ENCODE measurements at regions not wholly inside any gene's neighbourhood (a gene's known extent, or its start where the extent isn't known, plus 50 kb on each side); places are given as distances from the start of the nearest gene placed in this dataset.

DNA sequence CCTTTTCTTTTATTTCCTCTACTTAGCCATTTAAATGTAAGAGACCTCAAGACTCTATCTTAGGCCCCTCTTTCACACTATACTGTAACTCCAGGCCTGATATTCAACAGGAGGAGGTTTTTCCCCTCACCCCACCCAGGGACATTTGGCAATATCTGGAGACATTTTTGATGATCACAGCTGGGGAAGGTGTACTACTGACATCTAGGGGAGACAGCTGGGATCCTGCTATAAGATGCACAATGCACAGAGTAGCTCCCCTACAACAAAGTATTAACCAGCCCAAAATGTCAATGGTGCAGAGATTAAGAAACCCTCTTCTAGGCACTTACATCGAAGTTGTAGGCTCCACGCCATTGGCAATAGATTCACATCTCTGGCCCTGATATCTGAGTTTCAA is 517.5 kb upstream of the UBE2E2 start:
- WGBS, 2 experiments (ENCODE audit: extremely low coverage in 1 of 2, insufficient coverage in 1 of 2, insufficient read length in 1 of 2, insufficient replicate concordance in 2 of 2, low coverage in 1 of 2, low lambda C conversion rate in 2 of 2, missing lambda C conversion rate in 1 of 2) = 90% methylated on average over 2 of the region's 2 CpGs; no CpG with 5 or more reads in 1 of the 2 experiments
- no peak for TF ChIP-seq YY1 (IDR thresholded peaks at IDR 0.05; ENCODE audit: low read depth, low read length)
- TF ChIP-seq, protein P1, sequence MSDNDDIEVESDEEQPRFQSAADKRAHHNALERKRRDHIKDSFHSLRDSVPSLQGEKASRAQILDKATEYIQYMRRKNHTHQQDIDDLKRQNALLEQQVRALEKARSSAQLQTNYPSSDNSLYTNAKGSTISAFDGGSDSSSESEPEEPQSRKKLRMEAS (IDR thresholded peaks at IDR 0.05) = no peak
- no peak for TF ChIP-seq SP2 (IDR thresholded peaks at IDR 0.05; ENCODE audit: low read length)
- peak; percentile 26; the same call in 1 of the 2 replicates for TF ChIP-seq CEBPB (IDR thresholded peaks at IDR 0.05; ENCODE audit: low read depth, low read length)
- TF ChIP-seq, protein P2, sequence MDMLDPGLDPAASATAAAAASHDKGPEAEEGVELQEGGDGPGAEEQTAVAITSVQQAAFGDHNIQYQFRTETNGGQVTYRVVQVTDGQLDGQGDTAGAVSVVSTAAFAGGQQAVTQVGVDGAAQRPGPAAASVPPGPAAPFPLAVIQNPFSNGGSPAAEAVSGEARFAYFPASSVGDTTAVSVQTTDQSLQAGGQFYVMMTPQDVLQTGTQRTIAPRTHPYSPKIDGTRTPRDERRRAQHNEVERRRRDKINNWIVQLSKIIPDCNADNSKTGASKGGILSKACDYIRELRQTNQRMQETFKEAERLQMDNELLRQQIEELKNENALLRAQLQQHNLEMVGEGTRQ (IDR thresholded peaks at IDR 0.05; ENCODE audit: low read length) = no peak
- peak; percentile 73 to 75 for TF ChIP-seq RAD21 (IDR thresholded peaks at IDR 0.05 in 1 of 2, conservative IDR thresholded peaks at IDR 0.05 in 1 of 2; ENCODE audit: low read depth in 2 of 2, low read length in 2 of 2)
- TF ChIP-seq TEAD4 (IDR thresholded peaks at IDR 0.05; ENCODE audit: low read depth, low read length) = no peak
- TF ChIP-seq RFX5 (IDR thresholded peaks at IDR 0.05; ENCODE audit: borderline replicate concordance, low read depth, low read length) = no peak
- TF ChIP-seq BACH1 (IDR thresholded peaks at IDR 0.05; ENCODE audit: low read length) = no peak
- no peak for TF ChIP-seq MAFK (IDR thresholded peaks at IDR 0.05; ENCODE audit: low read depth, low read length)
- no peak for TF ChIP-seq CTBP2 (IDR thresholded peaks at IDR 0.05; ENCODE audit: borderline replicate concordance, insufficient read depth, insufficient read length, low read length)
- no peak for TF ChIP-seq BCL11A (IDR thresholded peaks at IDR 0.05; ENCODE audit: low read depth in 2 of 2, low read length in 2 of 2)
- TF ChIP-seq SUZ12 (IDR thresholded peaks at IDR 0.05; ENCODE audit: low read length) = no peak

More for the DNA sequence above, 517.5 kb upstream of the UBE2E2 start:
- Histone ChIP-seq H3K14ac (ENCODE audit: insufficient read length) (no peak overlapping the region), H3K56ac (replicated peaks; ENCODE audit: insufficient read length, low read depth, low read length) (no peak overlapping the region), H3K9me3 (ENCODE audit: insufficient read depth in 2 of 2, low read depth in 1 of 2, low read length in 1 of 2) (no peaks in the 10 kb centered on the region), H4K20me1 (replicated peaks in 1 of 2; ENCODE audit: control insufficient read depth in 1 of 2, insufficient read depth in 2 of 2, low read length in 2 of 2) (no peaks in the 10 kb centered on the region), H3K27ac (ENCODE audit: low read depth, low read length) (no peak overlapping the region), H2BK5ac (ENCODE audit: low read depth, low read length) (no peak overlapping the region), H3K36me3 (ENCODE audit: control insufficient read depth in 2 of 4, insufficient read depth in 4 of 4, low read length in 3 of 4) (no peaks in the 10 kb centered on the region), H3K18ac (ENCODE audit: extremely low read depth, low read length) (no peak overlapping the region), H3K79me1 (ENCODE audit: low read depth, low read length) (no peaks in the 10 kb centered on the region), H2BK12ac (ENCODE audit: low read depth, low read length) (no peak overlapping the region), H3K4me2 (ENCODE audit: insufficient read depth in 1 of 2, low read depth in 2 of 2, low read length in 2 of 2) (no peak overlapping the region), H3K4me3 (ENCODE audit: extremely low read depth in 1 of 4, insufficient read depth in 2 of 4, low read depth in 3 of 4, low read length in 4 of 4) (no peak overlapping the region), H3K23me2 (ENCODE audit: low read depth, low read length) (no peaks in the 10 kb centered on the region), H4K5ac (ENCODE audit: insufficient read length, low read depth, low read length) (no peak overlapping the region), H2BK120ac (replicated peaks; ENCODE audit: low read depth, low read length) (no peak overlapping the region), H4K91ac (replicated peaks; ENCODE audit: insufficient read length, low read length) (no peak overlapping the region), H3K4ac (replicated peaks; ENCODE audit: insufficient read length, low read depth, low read length) (no peak overlapping the region), H2BK20ac (ENCODE audit: low read length) (no peak overlapping the region), H2BK15ac (ENCODE audit: low read length) (no peak overlapping the region), H4K8ac (ENCODE audit: extremely low read depth, insufficient read depth, low read length) (no peak overlapping the region), H3K4me1 (replicated peaks in 1 of 4; ENCODE audit: control insufficient read depth in 3 of 4, insufficient read depth in 4 of 4, low read length in 3 of 4) (peaks cover 0 to under 1% (median 0%) of the 10 kb centered on the region in 4 experiments; a peak in 1 of 7 replicates), H3K27me3 (replicated peaks in 1 of 4; ENCODE audit: control insufficient read depth in 3 of 4, extremely low read depth in 1 of 4, insufficient read depth in 3 of 4, low read length in 3 of 4) (no peaks in the 10 kb centered on the region), H2AFZ (ENCODE audit: low read length) (no peak overlapping the region), H3K79me2 (ENCODE audit: control insufficient read depth in 1 of 2, insufficient read depth in 2 of 2, low read length in 2 of 2) (no peaks in the 10 kb centered on the region), H3K9ac (replicated peaks in 1 of 4; ENCODE audit: extremely low read depth in 1 of 4, low read depth in 3 of 4, low read length in 3 of 4) (no peak overlapping the region), H3K23ac (ENCODE audit: insufficient read length) (no peak overlapping the region), H2AK5ac (ENCODE audit: low read depth, low read length) (no peak overlapping the region)
- no peak for DNase-seq (ENCODE audit: low read depth in 1 of 2, low spot score in 2 of 2)
- FAIRE-seq = peak; percentile 66
- POLR2A ChIA-PET (ENCODE audit: partially characterized antibody) = no interaction called here
- CTCF ChIA-PET (ENCODE audit: partially characterized antibody) = interaction anchor here (0.6 to 1.8 kb wide), 10 partner anchors 9 to 604 kb away, joined by 3 to 14 read pairs (median 3); no protein-coding TSS in a partner anchor

All from H1 (cell line).